ENCODE measurements at regions not wholly inside any gene's neighbourhood (a gene's known extent, or its start where the extent isn't known, plus 50 kb on each side); places are given as distances from the start of the nearest gene placed in this dataset.

DNA sequence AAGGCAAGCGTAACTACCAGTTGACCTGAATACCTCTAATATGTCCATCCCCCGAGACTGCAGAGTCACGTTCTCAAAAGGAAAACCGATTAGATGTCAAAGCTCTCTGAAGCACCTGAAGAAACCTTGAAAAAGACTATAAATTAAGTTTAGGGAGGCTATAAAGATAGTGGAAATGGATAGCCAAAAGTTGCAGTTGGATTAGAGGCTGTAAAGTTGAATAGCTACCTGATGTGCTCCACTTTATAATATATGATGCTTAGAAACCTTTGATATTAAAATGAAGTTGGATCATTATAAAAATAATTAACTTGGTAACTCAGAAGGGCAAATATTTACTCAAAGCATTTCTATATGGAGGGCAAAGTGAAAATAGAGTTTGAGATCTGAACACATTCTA is 506.6 kb upstream of the AGA start:
- Histone ChIP-seq H3K4me3 (no peak overlapping the region), H3K9me3 (no peaks in the 10 kb centered on the region), H3K27ac (no peak overlapping the region), H3K27me3 (no peaks in the 10 kb centered on the region), H3K4me1 (no peaks in the 10 kb centered on the region), H3K36me3 (no peaks in the 10 kb centered on the region)
- no peak for DNase-seq (ENCODE audit: extremely low spot score in 2 of 2)
- intact Hi-C loops (cut with DNase I): no loop called here
- TF ChIP-seq, protein P1, sequence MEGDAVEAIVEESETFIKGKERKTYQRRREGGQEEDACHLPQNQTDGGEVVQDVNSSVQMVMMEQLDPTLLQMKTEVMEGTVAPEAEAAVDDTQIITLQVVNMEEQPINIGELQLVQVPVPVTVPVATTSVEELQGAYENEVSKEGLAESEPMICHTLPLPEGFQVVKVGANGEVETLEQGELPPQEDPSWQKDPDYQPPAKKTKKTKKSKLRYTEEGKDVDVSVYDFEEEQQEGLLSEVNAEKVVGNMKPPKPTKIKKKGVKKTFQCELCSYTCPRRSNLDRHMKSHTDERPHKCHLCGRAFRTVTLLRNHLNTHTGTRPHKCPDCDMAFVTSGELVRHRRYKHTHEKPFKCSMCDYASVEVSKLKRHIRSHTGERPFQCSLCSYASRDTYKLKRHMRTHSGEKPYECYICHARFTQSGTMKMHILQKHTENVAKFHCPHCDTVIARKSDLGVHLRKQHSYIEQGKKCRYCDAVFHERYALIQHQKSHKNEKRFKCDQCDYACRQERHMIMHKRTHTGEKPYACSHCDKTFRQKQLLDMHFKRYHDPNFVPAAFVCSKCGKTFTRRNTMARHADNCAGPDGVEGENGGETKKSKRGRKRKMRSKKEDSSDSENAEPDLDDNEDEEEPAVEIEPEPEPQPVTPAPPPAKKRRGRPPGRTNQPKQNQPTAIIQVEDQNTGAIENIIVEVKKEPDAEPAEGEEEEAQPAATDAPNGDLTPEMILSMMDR (IDR thresholded peaks at IDR 0.05): no peak
- TF ChIP-seq POLR2AphosphoS5 (IDR thresholded peaks at IDR 0.05; ENCODE audit: insufficient read depth in 1 of 2, low read depth in 1 of 2) (no peak), POLR2A (IDR thresholded peaks at IDR 0.05) (no peak)

DNA sequence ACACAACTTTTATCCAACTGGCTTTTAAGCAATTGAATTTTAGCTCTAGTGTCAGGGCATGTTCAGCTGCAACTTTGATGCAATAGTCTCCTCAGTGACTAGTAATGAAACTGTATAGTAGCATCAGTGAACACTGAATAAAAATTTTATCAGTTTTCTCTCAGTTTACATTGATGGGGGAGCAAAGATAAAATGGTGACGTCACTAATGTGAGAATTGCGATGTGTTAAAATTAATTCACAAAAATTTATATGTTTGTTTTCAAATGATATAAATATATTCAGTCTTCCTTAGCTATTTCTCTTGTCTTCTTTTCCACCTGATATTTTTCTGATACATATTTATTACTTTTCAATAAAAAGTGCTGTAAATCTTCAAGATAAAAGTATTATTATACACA is 508.8 kb upstream of the AGA start:
- DNase-seq (ENCODE audit: extremely low spot score in 2 of 2): no peak
- TF ChIP-seq POLR2AphosphoS5 (IDR thresholded peaks at IDR 0.05; ENCODE audit: insufficient read depth in 1 of 2, low read depth in 1 of 2): no peak
- H3K27me3 ChIP-seq: no peaks in the 10 kb centered on the region
- H3K4me3 ChIP-seq: no peak overlapping the region
- H3K27ac ChIP-seq: no peak overlapping the region
- intact Hi-C loops (cut with DNase I): no loop called here
- no peaks in the 10 kb centered on the region for H3K4me1 ChIP-seq
- H3K36me3 ChIP-seq: no peaks in the 10 kb centered on the region
- H3K9me3 ChIP-seq: no peaks in the 10 kb centered on the region

DNA sequence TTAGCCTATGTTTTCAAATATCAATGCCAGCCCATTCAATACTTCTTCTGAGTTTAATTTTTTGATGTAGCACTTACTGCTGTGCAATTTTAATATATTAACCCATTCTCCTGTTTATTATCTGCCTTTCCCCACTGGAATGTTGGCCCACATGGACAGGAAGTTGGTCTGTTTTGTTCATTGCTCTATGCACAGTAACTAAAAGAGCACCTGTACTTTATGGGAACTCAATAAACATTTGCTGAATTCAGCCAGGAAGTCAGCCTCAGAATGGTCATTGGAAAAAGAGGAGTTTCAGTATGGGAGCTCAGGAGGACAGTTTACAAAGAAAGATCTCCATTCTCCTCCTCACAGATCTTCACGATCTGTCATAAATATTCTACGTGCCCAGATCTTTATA is 510.5 kb upstream of the AGA start:
- DNase-seq (ENCODE audit: extremely low spot score in 2 of 2): no peak
- H3K4me3 ChIP-seq: no peak overlapping the region
- no peaks in the 10 kb centered on the region for H3K4me1 ChIP-seq
- H3K36me3 ChIP-seq: no peaks in the 10 kb centered on the region
- H3K9me3 ChIP-seq: no peaks in the 10 kb centered on the region
- H3K27me3 ChIP-seq: no peaks in the 10 kb centered on the region
- intact Hi-C loops (cut with DNase I): no loop called here
- TF ChIP-seq POLR2A (IDR thresholded peaks at IDR 0.05): no peak
- TF ChIP-seq, protein P1 (IDR thresholded peaks at IDR 0.05): no peak
- TF ChIP-seq POLR2AphosphoS5 (IDR thresholded peaks at IDR 0.05; ENCODE audit: insufficient read depth in 1 of 2, low read depth in 1 of 2): no peak
- no peak overlapping the region for H3K27ac ChIP-seq

DNA sequence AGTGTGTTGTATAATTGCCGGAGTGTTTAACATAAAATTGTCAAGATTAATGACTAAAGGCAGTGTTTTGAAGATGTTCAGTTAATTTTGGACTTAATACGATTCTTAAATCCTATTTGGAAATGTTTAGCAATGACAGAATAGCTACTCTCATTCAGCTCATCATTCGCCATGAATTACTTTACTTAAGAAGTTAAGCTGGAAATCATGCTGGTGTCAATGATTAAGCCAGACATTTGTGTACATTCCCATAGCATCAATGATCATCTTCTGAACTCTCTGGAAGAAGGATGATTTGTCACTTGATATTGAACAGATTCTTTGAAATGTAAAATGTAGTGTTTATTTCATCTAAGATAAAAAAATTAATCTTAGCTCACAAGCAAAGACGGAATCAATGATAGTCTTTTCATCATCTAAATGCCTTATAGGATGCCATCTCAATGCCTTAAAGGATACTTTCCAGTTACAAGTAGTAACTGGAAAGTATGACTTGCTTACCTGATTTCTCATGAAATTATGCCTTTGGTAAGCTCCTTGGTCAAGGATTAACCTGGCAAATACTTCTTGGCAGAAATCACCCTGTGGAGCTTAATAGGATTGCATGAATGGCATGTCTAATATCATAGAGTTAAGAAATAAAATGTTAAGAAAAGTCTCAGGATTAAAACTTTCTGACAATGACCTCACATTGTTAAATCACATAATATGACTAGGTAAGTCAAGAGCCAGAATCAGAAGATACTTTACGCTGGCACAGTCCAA is 515.5 kb upstream of the AGA start:
- no peak for DNase-seq (ENCODE audit: extremely low spot score in 2 of 2)
- no peak overlapping the region for H3K27ac ChIP-seq
- H3K9me3 ChIP-seq: no peaks in the 10 kb centered on the region
- TF ChIP-seq POLR2AphosphoS5 (IDR thresholded peaks at IDR 0.05; ENCODE audit: insufficient read depth in 1 of 2, low read depth in 1 of 2) (no peak), POLR2A (IDR thresholded peaks at IDR 0.05) (no peak)
- TF ChIP-seq, protein P1 (IDR thresholded peaks at IDR 0.05): no peak
- intact Hi-C loops (cut with DNase I): no loop called here
- no peaks in the 10 kb centered on the region for H3K36me3 ChIP-seq
- no peaks in the 10 kb centered on the region for H3K27me3 ChIP-seq
- H3K4me1 ChIP-seq: no peaks in the 10 kb centered on the region
- H3K4me3 ChIP-seq: no peak overlapping the region

DNA sequence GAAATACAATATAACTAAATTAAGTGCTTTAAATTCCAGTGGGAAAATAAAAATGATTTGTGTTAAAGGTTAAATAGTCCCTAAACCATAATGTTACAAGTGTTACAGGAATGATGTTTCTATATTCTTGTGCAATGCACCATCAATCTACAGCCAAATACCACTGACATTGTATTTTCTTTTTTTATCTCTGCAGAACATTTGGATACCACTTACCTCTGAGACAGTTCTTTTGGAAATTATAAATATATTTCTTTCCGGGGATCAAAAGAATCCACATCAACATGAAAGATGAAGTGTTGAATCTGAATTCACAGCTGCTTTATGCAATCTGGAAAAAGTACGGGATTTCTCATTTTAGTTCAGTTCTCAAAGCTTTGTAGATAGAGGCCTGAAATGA is 518.3 kb upstream of the AGA start:
- TF ChIP-seq, protein P1 (IDR thresholded peaks at IDR 0.05): no peak
- no peak for TF ChIP-seq POLR2A (IDR thresholded peaks at IDR 0.05)
- no peaks in the 10 kb centered on the region for H3K27me3 ChIP-seq
- DNase-seq (ENCODE audit: extremely low spot score in 2 of 2): no peak
- no peak overlapping the region for H3K4me3 ChIP-seq
- H3K9me3 ChIP-seq: no peaks in the 10 kb centered on the region
- intact Hi-C loops (cut with DNase I): no loop called here
- no peaks in the 10 kb centered on the region for H3K4me1 ChIP-seq
- H3K27ac ChIP-seq: no peak overlapping the region
- H3K36me3 ChIP-seq: no peaks in the 10 kb centered on the region

Data from vagina (tissue), 2 donors.